ENCODE measurements at regions not wholly inside any gene's neighbourhood (a gene's known extent, or its start where the extent isn't known, plus 50 kb on each side); places are given as distances from the start of the nearest gene placed in this dataset.
A peak's percentile ranks its signal among the peaks of the same experiment; 100 is the strongest.

DNA sequence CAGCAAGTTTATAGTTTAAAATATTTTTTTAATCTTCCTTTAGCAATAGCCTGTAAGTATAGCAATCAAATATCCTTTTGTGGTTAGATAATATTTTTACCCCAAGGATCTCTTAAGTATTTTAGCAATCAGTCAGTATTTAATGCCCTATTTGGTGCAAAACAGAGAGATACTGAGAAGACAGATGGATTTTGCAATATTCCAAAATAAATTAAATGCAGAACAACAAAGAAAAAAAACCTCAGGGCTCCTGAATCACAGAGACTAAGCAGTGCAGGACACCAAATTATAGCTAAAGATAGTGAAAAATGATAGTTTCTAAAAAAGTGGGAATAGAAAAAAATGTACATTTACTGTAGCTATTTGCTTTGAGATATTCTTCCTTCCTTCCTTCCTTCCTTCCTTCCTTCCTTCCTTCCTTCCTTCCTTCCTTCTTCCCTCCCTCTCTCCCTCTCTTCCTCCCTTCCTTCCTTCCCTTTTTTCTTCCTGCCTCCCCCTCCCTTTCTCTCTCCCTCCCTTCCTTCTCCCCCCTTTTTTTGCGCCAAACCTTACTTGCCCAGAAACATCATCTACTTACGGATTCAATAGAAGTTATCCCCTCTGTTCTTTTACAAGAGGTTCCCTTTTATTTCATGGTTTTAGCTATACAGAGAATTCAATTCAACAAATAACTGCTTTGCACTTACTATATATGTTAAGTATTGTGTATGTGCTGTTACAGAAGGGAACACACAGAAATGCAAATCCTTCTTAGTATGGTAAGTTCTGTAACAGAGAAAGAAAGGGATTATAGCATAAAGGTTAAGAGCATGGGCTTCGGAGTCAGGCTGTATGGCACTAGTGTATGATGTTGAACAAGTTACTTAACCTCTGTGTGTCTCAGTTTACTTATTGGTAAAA lies 219.0 kb downstream of the CPE start:
- DNase-seq, result no peak
- intact Hi-C loops (cut with micrococcal nuclease), result no loop called here
- Mint-ChIP-seq H3K9me3 (no peaks in the 10 kb centered on the region), H3K4me3 (no peak overlapping the region), H3K27ac (no peak overlapping the region), H3K36me3 (no peaks in the 10 kb centered on the region), H3K27me3 (no peaks in the 10 kb centered on the region), H3K4me1 (ENCODE audit: low read depth) (no peaks in the 10 kb centered on the region)
- ChIA-PET POLR2A (no interaction called here), CTCF (no interaction called here)

- ChIA-PET CTCF (no interaction called here), POLR2A (no interaction called here)
- H3K27ac Mint-ChIP-seq, result no peak overlapping the region
- DNase-seq, result no peak
- no peaks in the 10 kb centered on the region for H3K27me3 Mint-ChIP-seq
- H3K9me3 Mint-ChIP-seq, result no peaks in the 10 kb centered on the region
- H3K4me3 Mint-ChIP-seq, result no peak overlapping the region
- intact Hi-C loops (cut with micrococcal nuclease), result no loop called here
- H3K4me1 Mint-ChIP-seq (ENCODE audit: low read depth), result no peaks in the 10 kb centered on the region
- no peaks in the 10 kb centered on the region for H3K36me3 Mint-ChIP-seq
These were observed 222.3 kb downstream of the CPE start for GRCh38 chr4:165600959-165601683.

GRCh38 chr4:165602621-165603020 lies 223.8 kb downstream of the CPE start:
- Mint-ChIP-seq H3K4me3 (no peak overlapping the region), H3K27ac (no peak overlapping the region), H3K36me3 (no peaks in the 10 kb centered on the region), H3K9me3 (no peaks in the 10 kb centered on the region), H3K4me1 (ENCODE audit: low read depth) (no peaks in the 10 kb centered on the region), H3K27me3 (no peaks in the 10 kb centered on the region)
- no peak for DNase-seq
- intact Hi-C loops (cut with micrococcal nuclease), result no loop called here
- ChIA-PET CTCF (no interaction called here), POLR2A (no interaction called here)

- Mint-ChIP-seq H3K4me3 (no peak overlapping the region), H3K27ac (no peak overlapping the region), H3K9me3 (no peaks in the 10 kb centered on the region), H3K36me3 (no peaks in the 10 kb centered on the region), H3K27me3 (no peaks in the 10 kb centered on the region), H3K4me1 (ENCODE audit: low read depth) (no peaks in the 10 kb centered on the region)
- intact Hi-C loops (cut with micrococcal nuclease), result no loop called here
- ChIA-PET CTCF (no interaction called here), POLR2A (no interaction called here)
- DNase-seq, result no peak
These were observed 225.4 kb downstream of the CPE start for GRCh38 chr4:165604181-165604580.

- CTCF ChIA-PET, result no interaction called here
- Mint-ChIP-seq H3K4me3 (no peak overlapping the region), H3K36me3 (no peaks in the 10 kb centered on the region), H3K4me1 (ENCODE audit: low read depth) (peaks cover 1% of the 10 kb centered on the region), H3K27me3 (no peaks in the 10 kb centered on the region), H3K9me3 (no peaks in the 10 kb centered on the region), H3K27ac (no peak overlapping the region)
- POLR2A ChIA-PET, result no interaction called here
- intact Hi-C loops (cut with micrococcal nuclease), result loop anchor here (2.0 kb wide), 1 partner anchor 63 kb away; no protein-coding TSS in a partner anchor
- no peak for DNase-seq
These were observed 227.0 kb downstream of the CPE start for GRCh38 chr4:165605811-165606210.

- H3K4me3 Mint-ChIP-seq, result no peak overlapping the region
- H3K27ac Mint-ChIP-seq, result no peak overlapping the region
- ChIA-PET CTCF (no interaction called here), POLR2A (no interaction called here)
- H3K36me3 Mint-ChIP-seq, result no peaks in the 10 kb centered on the region
- no peak for DNase-seq
- H3K4me1 Mint-ChIP-seq (ENCODE audit: low read depth), result peaks cover 5% of the 10 kb centered on the region
- no peaks in the 10 kb centered on the region for H3K27me3 Mint-ChIP-seq
- H3K9me3 Mint-ChIP-seq, result no peaks in the 10 kb centered on the region
- intact Hi-C loops (cut with micrococcal nuclease), result loop anchor here (2.0 kb wide), 1 partner anchor 62 kb away; no protein-coding TSS in a partner anchor
These were observed 227.8 kb downstream of the CPE start for GRCh38 chr4:165606465-165607205.

- Mint-ChIP-seq H3K4me1 (ENCODE audit: low read depth) (peaks cover 5% of the 10 kb centered on the region), H3K4me3 (no peak overlapping the region), H3K27ac (no peak overlapping the region), H3K9me3 (no peaks in the 10 kb centered on the region), H3K27me3 (no peaks in the 10 kb centered on the region), H3K36me3 (no peaks in the 10 kb centered on the region)
- DNase-seq, result no peak
- POLR2A ChIA-PET, result no interaction called here
- intact Hi-C loops (cut with micrococcal nuclease), result no loop called here
- CTCF ChIA-PET, result no interaction called here
These were observed 230.8 kb downstream of the CPE start for GRCh38 chr4:165609653-165610052.

- DNase-seq, result no peak
- intact Hi-C loops (cut with micrococcal nuclease), result no loop called here
- Mint-ChIP-seq H3K27ac (no peak overlapping the region), H3K4me1 (ENCODE audit: low read depth) (peaks cover 5% of the 10 kb centered on the region), H3K27me3 (no peaks in the 10 kb centered on the region), H3K36me3 (no peaks in the 10 kb centered on the region), H3K9me3 (no peaks in the 10 kb centered on the region), H3K4me3 (no peak overlapping the region)
- ChIA-PET POLR2A (no interaction called here), CTCF (no interaction called here)
These were observed 232.1 kb downstream of the CPE start for GRCh38 chr4:165610679-165611437.

DNA sequence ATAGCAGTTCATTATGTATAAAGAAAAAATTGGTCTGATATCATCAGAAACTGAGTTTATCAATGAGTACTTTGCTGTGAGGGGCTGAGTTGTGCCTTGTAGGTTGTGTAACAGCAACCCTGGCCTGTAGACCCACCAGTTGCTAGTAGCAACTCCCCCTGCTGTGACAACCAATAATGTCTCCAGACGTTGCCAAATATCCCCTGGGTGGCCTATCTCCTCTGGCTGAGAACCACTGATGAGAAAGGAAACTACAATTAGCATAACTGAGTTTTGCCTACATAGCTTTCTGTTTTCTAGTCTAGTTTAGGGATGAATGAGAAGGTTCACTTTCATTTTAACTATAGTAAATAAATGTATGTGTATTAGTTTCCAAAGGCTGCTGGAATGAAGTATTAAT lies 234.1 kb downstream of the CPE start:
- H3K4me1 Mint-ChIP-seq (ENCODE audit: low read depth), result peaks cover 5% of the 10 kb centered on the region
- POLR2A ChIA-PET, result no interaction called here
- H3K36me3 Mint-ChIP-seq, result no peaks in the 10 kb centered on the region
- H3K27me3 Mint-ChIP-seq, result no peaks in the 10 kb centered on the region
- intact Hi-C loops (cut with micrococcal nuclease), result no loop called here
- H3K4me3 Mint-ChIP-seq, result no peak overlapping the region
- DNase-seq, result peak; percentile 9
- CTCF ChIA-PET, result no interaction called here
- H3K9me3 Mint-ChIP-seq, result no peaks in the 10 kb centered on the region
- no peak overlapping the region for H3K27ac Mint-ChIP-seq

DNA sequence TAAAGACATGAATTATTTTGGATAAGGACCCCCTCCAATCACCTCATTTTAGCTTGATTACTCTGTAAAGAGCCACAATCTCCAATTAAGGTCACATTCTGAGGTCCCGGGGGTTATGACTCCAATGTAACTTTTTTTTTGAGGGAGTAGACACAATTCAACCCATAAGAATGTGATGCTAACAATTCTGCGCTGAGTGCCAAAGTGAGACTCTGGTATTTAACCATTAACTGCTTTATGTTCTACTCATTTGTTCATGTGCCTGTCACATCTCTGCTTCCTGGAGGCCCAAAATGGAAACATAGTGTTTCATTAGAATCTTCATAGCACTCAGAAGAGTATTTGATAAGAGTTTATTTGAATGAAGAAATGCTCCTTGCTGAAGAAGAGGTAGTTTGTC lies 234.8 kb downstream of the CPE start:
- intact Hi-C loops (cut with micrococcal nuclease), result no loop called here
- Mint-ChIP-seq H3K36me3 (no peaks in the 10 kb centered on the region), H3K4me1 (ENCODE audit: low read depth) (peaks cover 5% of the 10 kb centered on the region), H3K4me3 (no peak overlapping the region), H3K9me3 (peaks cover 3% of the 10 kb centered on the region), H3K27me3 (no peaks in the 10 kb centered on the region), H3K27ac (no peak overlapping the region)
- CTCF ChIA-PET, result no interaction called here
- DNase-seq, result no peak
- POLR2A ChIA-PET, result no interaction called here

DNA sequence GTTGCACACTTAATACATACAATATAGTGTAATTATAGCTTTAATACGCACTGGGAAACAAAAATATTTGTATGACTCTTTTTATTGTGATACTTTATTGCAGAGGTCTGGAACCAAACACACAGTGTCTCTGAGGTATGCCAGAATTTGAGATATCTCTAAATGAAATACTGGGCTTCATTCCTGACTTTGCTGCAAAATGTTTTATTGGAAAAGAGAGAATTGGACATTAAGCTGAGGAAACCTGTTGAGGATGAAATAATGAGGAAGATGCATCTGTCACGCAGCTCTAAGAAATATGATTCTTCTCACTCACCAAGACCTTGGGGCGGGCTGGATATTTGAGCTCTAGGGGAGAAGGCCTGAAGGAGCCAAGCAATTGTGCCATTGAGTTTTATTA lies 242.1 kb downstream of the CPE start:
- Mint-ChIP-seq H3K36me3 (no peaks in the 10 kb centered on the region), H3K4me1 (ENCODE audit: low read depth) (no peaks in the 10 kb centered on the region), H3K27me3 (no peaks in the 10 kb centered on the region), H3K9me3 (peaks cover 7% of the 10 kb centered on the region), H3K4me3 (no peak overlapping the region), H3K27ac (no peak overlapping the region)
- intact Hi-C loops (cut with micrococcal nuclease), result no loop called here
- DNase-seq, result no peak
- ChIA-PET POLR2A (no interaction called here), CTCF (no interaction called here)

DNA sequence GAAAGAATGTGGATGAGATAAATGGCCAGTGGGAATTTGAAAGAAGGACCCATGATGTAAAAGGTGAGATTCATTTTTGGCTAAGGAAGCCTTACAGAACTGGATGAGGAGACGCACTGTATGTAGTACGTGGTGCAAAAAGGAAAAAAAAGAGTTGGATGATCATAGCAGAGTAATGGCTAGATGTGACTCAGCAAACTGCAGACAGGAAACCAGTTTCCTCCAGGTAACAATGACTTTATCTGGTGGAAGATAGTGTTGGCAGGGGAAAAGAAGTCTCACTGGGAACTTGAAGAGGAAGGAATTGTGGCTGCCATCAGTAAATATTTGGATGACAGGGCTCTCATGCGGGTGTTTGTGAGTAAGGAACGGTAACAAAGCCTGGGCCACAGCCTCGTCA lies 243.2 kb downstream of the CPE start:
- intact Hi-C loops (cut with micrococcal nuclease), result no loop called here
- CTCF ChIA-PET, result no interaction called here
- POLR2A ChIA-PET, result no interaction called here
- no peaks in the 10 kb centered on the region for H3K27me3 Mint-ChIP-seq
- H3K4me3 Mint-ChIP-seq, result no peak overlapping the region
- no peaks in the 10 kb centered on the region for H3K36me3 Mint-ChIP-seq
- H3K27ac Mint-ChIP-seq, result no peak overlapping the region
- no peak for DNase-seq
- no peaks in the 10 kb centered on the region for H3K4me1 Mint-ChIP-seq (ENCODE audit: low read depth)
- peaks cover 7% of the 10 kb centered on the region for H3K9me3 Mint-ChIP-seq

Measured in activated CD4-positive, alpha-beta memory T cell treated with anti-CD3 and anti-CD28 coated beads for 36 hours (primary cell).